ENCODE measurements at regions not wholly inside any gene's neighbourhood (a gene's known extent, or its start where the extent isn't known, plus 50 kb on each side); places are given as distances from the start of the nearest gene placed in this dataset.

DNA sequence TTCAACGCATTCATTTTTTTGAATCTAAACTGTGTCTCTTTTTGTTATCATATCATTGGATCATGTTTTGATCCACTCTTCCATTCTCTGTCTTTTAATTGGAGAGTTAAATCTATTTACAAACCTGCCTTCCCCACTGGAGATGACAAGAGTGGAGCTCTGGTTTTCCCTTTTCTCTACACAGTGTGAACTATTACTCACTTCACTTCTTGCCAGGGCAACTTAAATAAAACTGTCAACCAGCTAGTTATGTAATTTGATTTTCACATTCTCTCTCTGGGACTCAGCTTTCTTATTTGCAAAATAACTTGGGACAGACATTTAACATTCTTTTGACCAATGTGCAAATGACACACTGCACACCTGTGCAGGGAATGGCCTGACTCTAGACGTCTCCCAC lies 230.8 kb upstream of the CST7 start:
- Mint-ChIP-seq H3K27me3 (ENCODE audit: low read depth) (peaks cover 4% of the 10 kb centered on the region), H3K27ac (no peak overlapping the region), H3K9me3 (peaks cover 5 to 6% of the 10 kb centered on the region in 2 donors), H3K36me3 (ENCODE audit: insufficient read depth in 2 of 2) (peaks cover 0 to 5% of the 10 kb centered on the region in 2 donors), H3K4me1 (ENCODE audit: low read depth) (peaks cover under 1% of the 10 kb centered on the region), H3K4me3 (no peak overlapping the region)
- DNase-seq (no peak), ATAC-seq (replicated peaks in 1 of 2) (no peak)

DNA sequence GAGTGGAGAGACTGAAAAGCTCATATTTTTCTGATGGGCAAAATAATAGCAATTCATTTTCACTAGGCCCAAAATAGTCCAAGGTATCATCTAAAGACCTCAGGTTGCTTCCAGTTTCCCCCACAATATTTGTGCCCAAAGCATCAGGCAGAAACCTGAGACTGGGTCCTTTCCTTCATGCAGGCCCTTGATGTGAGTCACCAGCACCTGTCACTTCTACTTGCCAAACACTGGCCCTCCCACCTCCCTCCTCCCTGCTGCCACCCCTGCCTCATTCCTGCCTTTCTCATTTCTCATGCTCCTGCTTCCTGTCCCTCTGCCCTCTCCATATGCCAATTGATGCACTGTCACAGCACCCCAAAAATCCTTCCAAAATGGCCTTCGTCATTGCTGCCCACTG lies 230.4 kb upstream of the CST7 start:
- H3K27me3 Mint-ChIP-seq (ENCODE audit: low read depth), result peaks cover 9% of the 10 kb centered on the region
- peaks cover 5 to 6% of the 10 kb centered on the region in 2 donors for H3K9me3 Mint-ChIP-seq
- H3K27ac Mint-ChIP-seq, result no peak overlapping the region
- H3K36me3 Mint-ChIP-seq (ENCODE audit: insufficient read depth in 2 of 2), result peaks cover 0 to 5% of the 10 kb centered on the region in 2 donors
- H3K4me1 Mint-ChIP-seq (ENCODE audit: low read depth), result peaks cover 4% of the 10 kb centered on the region
- no peak overlapping the region for H3K4me3 Mint-ChIP-seq
- DNase-seq, result no peak
- no peak for ATAC-seq (replicated peaks in 1 of 2)

- DNase-seq (no peak), ATAC-seq (replicated peaks in 1 of 2) (no peak)
- H3K4me3 Mint-ChIP-seq, result no peak overlapping the region
- H3K4me1 Mint-ChIP-seq (ENCODE audit: low read depth), result peaks cover 5% of the 10 kb centered on the region
- peaks cover 16% of the 10 kb centered on the region for H3K27me3 Mint-ChIP-seq (ENCODE audit: low read depth)
- H3K27ac Mint-ChIP-seq, result no peak overlapping the region
- no peaks in the 10 kb centered on the region for H3K36me3 Mint-ChIP-seq (ENCODE audit: insufficient read depth in 2 of 2)
- H3K9me3 Mint-ChIP-seq, result no peaks in the 10 kb centered on the region
Measured at GRCh38 chr20:24720957-24721356, 228.1 kb upstream of the CST7 start.

- H3K36me3 Mint-ChIP-seq (ENCODE audit: insufficient read depth in 2 of 2), result no peaks in the 10 kb centered on the region
- H3K27me3 Mint-ChIP-seq (ENCODE audit: low read depth), result peaks cover 16% of the 10 kb centered on the region
- H3K9me3 Mint-ChIP-seq, result no peaks in the 10 kb centered on the region
- no peak overlapping the region for H3K4me3 Mint-ChIP-seq
- DNase-seq (no peak), ATAC-seq (replicated peaks in 1 of 2) (no peak)
- H3K27ac Mint-ChIP-seq, result no peak overlapping the region
- peaks cover 5% of the 10 kb centered on the region for H3K4me1 Mint-ChIP-seq (ENCODE audit: low read depth)
Measured at GRCh38 chr20:24721891-24722568, 227.0 kb upstream of the CST7 start.

DNA sequence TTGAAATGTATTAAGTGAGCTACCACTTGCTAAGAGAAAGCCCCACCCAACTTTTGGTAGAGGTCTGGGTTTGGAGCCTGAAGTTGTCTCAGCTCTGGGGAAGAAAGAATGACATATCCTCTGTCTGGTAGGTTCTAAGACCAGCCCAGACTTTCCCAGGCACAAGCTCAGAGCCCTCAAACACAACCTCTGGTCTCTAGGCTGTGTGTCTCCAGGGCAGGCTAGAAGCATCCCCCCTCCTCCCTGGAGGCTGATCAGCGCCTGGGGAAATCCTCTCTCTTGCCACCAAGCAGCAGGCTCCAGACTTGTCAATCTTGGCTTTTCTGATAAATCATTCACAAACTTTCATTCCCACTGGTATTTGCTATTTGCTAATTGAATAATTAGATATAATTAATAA lies 226.5 kb upstream of the CST7 start:
- ATAC-seq (replicated peaks in 1 of 2), result no peak

GRCh38 chr20:24723186-24723585 lies 225.9 kb upstream of the CST7 start:
- no peak for DNase-seq
- no peaks in the 10 kb centered on the region for H3K9me3 Mint-ChIP-seq
- ATAC-seq (replicated peaks in 1 of 2), result no peak

More for the DNA sequence above, 226.5 kb upstream of the CST7 start:
- Mint-ChIP-seq H3K27me3 (ENCODE audit: low read depth) (peaks cover 16% of the 10 kb centered on the region), H3K9me3 (no peaks in the 10 kb centered on the region), H3K4me3 (no peak overlapping the region), H3K27ac (no peak overlapping the region), H3K36me3 (ENCODE audit: insufficient read depth in 2 of 2) (no peaks in the 10 kb centered on the region), H3K4me1 (ENCODE audit: low read depth) (peaks cover 5% of the 10 kb centered on the region)
- DNase-seq, result no peak

GRCh38 chr20:24723647-24724352 lies 225.3 kb upstream of the CST7 start:
- Mint-ChIP-seq H3K9me3 (no peaks in the 10 kb centered on the region), H3K4me1 (ENCODE audit: low read depth) (peaks cover 5% of the 10 kb centered on the region), H3K36me3 (ENCODE audit: insufficient read depth in 2 of 2) (no peaks in the 10 kb centered on the region), H3K4me3 (no peak overlapping the region), H3K27me3 (ENCODE audit: low read depth) (peaks cover 16% of the 10 kb centered on the region), H3K27ac (no peak overlapping the region)
- ATAC-seq (replicated peaks in 1 of 2) (no peak), DNase-seq (no peak)

More at GRCh38 chr20:24723186-24723585, 225.9 kb upstream of the CST7 start:
- H3K4me1 Mint-ChIP-seq (ENCODE audit: low read depth), result peaks cover 5% of the 10 kb centered on the region
- no peak overlapping the region for H3K27ac Mint-ChIP-seq
- H3K27me3 Mint-ChIP-seq (ENCODE audit: low read depth), result peaks cover 16% of the 10 kb centered on the region
- no peak overlapping the region for H3K4me3 Mint-ChIP-seq
- H3K36me3 Mint-ChIP-seq (ENCODE audit: insufficient read depth in 2 of 2), result no peaks in the 10 kb centered on the region

DNA sequence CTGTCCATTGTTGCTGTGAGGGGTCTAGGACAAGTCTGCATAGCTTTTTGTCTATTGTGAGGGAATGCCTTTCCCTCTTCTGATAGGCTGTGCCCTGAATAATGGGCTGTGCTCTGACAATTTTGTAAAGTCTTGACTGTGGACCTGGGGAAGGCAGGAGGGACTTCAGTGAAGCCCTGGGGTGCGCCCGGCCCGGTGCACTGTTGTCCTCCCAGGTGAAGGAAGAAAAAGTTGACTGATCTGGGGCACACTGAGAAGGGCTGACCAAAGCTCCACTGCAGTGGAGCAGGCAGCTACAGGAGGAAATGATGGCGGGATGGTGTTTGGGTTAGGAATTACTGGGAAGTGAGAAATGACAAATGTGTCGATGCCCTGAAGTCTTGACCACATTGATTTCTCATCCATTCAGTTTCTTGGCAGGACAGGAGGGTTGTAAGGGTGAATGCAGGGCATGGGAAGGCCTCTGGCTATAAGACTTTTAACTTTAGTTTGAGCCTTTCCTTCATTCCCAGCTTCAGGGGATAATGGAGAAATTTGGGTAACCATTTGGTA lies 224.0 kb upstream of the CST7 start:
- Mint-ChIP-seq H3K9me3 (no peaks in the 10 kb centered on the region), H3K4me3 (no peak overlapping the region), H3K4me1 (ENCODE audit: low read depth) (peaks cover 5% of the 10 kb centered on the region), H3K27ac (no peak overlapping the region), H3K36me3 (ENCODE audit: insufficient read depth in 2 of 2) (no peaks in the 10 kb centered on the region), H3K27me3 (ENCODE audit: low read depth) (peaks cover 16% of the 10 kb centered on the region)
- DNase-seq (no peak), ATAC-seq (replicated peaks in 1 of 2) (no peak)

DNA sequence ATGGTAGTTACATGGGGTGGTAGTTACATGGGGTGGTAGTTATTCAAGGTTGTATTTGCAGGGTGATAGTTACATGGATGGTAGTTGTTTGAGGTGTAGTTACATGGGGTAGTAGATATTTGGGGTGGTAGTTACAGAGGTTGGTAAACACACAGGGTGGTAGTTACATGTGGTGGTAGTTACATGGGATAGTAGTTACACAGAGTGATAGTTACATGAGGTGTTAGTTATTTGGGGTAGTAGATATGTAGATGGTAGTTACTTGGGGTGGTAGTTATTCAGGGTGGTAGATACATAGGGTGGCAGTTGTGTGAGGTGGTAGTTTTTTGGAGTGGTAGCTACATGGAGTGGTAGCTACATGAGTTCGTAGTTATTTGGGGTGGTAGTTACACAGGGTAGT lies 221.3 kb upstream of the CST7 start:
- Mint-ChIP-seq H3K27me3 (ENCODE audit: low read depth) (peaks cover 16% of the 10 kb centered on the region), H3K4me3 (no peak overlapping the region), H3K4me1 (ENCODE audit: low read depth) (peaks cover 5% of the 10 kb centered on the region), H3K27ac (no peak overlapping the region), H3K36me3 (ENCODE audit: insufficient read depth in 2 of 2) (no peaks in the 10 kb centered on the region), H3K9me3 (no peaks in the 10 kb centered on the region)
- ATAC-seq (replicated peaks in 1 of 2) (no peak), DNase-seq (no peak)

GRCh38 chr20:24729896-24730605 lies 219.0 kb upstream of the CST7 start:
- ATAC-seq (replicated peaks in 1 of 2) (no peak), DNase-seq (no peak)
- no peaks in the 10 kb centered on the region for H3K4me1 Mint-ChIP-seq (ENCODE audit: low read depth)
- peaks cover 4% of the 10 kb centered on the region for H3K27me3 Mint-ChIP-seq (ENCODE audit: low read depth)
- H3K36me3 Mint-ChIP-seq (ENCODE audit: insufficient read depth in 2 of 2), result no peaks in the 10 kb centered on the region
- H3K4me3 Mint-ChIP-seq, result no peak overlapping the region
- no peak overlapping the region for H3K27ac Mint-ChIP-seq
- no peaks in the 10 kb centered on the region for H3K9me3 Mint-ChIP-seq

DNA sequence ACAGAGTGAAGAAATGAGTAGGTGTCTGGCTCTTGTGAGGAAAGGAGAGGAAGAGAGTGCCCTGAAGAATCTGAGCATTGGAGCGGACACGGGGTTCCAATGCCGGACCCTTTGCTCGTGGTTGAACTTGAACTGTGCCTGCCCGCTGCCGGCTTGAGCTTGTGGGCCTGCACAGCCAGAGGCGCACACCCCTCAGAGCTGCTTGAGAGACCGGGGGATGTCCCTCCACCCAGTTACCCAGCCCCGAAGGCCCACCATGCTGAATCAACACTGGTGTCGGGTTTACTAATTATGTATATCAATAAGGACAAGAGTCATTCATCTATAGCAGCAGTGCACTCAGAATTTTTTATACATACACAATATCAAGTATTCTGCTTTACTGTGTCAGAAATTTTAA lies 218.3 kb upstream of the CST7 start:
- H3K4me1 Mint-ChIP-seq (ENCODE audit: low read depth), result no peaks in the 10 kb centered on the region
- no peak for DNase-seq
- H3K27me3 Mint-ChIP-seq (ENCODE audit: low read depth), result no peaks in the 10 kb centered on the region
- no peak overlapping the region for H3K4me3 Mint-ChIP-seq
- no peaks in the 10 kb centered on the region for H3K36me3 Mint-ChIP-seq (ENCODE audit: insufficient read depth in 2 of 2)
- H3K9me3 Mint-ChIP-seq, result no peaks in the 10 kb centered on the region
- H3K27ac Mint-ChIP-seq, result no peak overlapping the region
- ATAC-seq (replicated peaks in 1 of 2), result no peak

DNA sequence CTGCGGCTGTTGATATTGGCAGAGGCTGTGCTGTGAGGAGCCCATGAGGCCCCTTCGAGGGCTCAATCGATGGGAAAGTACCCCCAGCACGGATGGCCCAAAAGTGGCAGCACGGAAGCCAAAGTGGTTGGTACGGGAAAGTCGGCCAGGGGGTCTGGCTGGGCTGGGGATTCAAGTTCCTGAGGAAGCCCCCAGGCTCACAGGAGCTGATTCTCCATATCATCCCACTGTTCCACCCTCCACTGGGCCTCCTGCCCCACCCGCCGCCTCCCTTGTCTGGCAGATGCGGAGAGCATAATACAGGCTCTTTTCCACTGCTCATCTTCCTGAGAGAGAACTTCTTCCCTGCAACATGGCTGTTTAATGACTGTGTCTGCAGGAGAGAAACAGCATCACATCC lies 217.8 kb upstream of the CST7 start:
- no peak for DNase-seq
- Mint-ChIP-seq H3K27me3 (ENCODE audit: low read depth) (no peaks in the 10 kb centered on the region), H3K27ac (no peak overlapping the region), H3K4me1 (ENCODE audit: low read depth) (no peaks in the 10 kb centered on the region), H3K4me3 (no peak overlapping the region), H3K36me3 (ENCODE audit: insufficient read depth in 2 of 2) (no peaks in the 10 kb centered on the region), H3K9me3 (no peaks in the 10 kb centered on the region)
- ATAC-seq (replicated peaks in 1 of 2), result no peak

DNA sequence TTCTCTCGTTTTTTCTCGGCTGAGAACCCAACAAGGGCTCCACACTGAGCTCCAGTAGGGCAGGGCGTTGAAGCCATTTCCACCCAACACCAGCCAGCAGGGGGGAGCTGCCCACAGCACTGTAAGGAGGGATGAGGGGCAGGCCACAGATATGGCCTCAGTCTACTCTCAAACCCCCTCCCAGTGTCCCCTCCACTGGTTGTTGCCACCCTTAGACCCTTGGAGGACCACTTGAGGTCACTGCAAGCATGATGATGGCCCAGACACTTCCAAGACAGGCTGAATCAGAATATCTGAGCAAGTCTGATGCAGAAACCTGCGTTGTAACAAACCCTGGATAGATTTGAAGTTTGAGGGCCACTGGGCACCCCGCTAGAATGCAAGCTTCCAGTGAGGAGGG lies 217.0 kb upstream of the CST7 start:
- no peaks in the 10 kb centered on the region for H3K36me3 Mint-ChIP-seq (ENCODE audit: insufficient read depth in 2 of 2)
- H3K4me1 Mint-ChIP-seq (ENCODE audit: low read depth), result no peaks in the 10 kb centered on the region
- ATAC-seq (replicated peaks in 1 of 2), result no peak
- H3K4me3 Mint-ChIP-seq, result no peak overlapping the region
- H3K27ac Mint-ChIP-seq, result no peak overlapping the region
- H3K27me3 Mint-ChIP-seq (ENCODE audit: low read depth), result no peaks in the 10 kb centered on the region
- no peaks in the 10 kb centered on the region for H3K9me3 Mint-ChIP-seq
- DNase-seq, result no peak
